Stomach smooth muscle (tissue), 2 donors: ENCODE measurements at regions not wholly inside any gene's neighbourhood (a gene's known extent, or its start where the extent isn't known, plus 50 kb on each side); places are given as distances from the start of the nearest gene placed in this dataset.
"Not testable (repeated sequence)": the region's sequence is repeated elsewhere in the genome, so short reads cannot be mapped to it uniquely, and the experiment has no call there.

Experiments used
- H3K27ac ChIP-seq: one replicate; pipeline ENCODE4 v1.7.0; 2013; ENCODE audit warnings: mild to moderate bottlenecking, low read length, inconsistent platforms
- H3K27me3 ChIP-seq, 2 donors: one replicate each; pipeline ENCODE4 v1.7.0; 2013; ENCODE audit warnings: low read length in 2 of 2; ENCODE audit not compliant: insufficient read depth in 2 of 2, control insufficient read depth in 1 of 2
- H3K36me3 ChIP-seq, 2 donors: one replicate each; pipeline ENCODE4 v1.7.0; 2013; ENCODE audit warnings: low read length in 2 of 2; ENCODE audit not compliant: control insufficient read depth in 2 of 2, insufficient read depth in 2 of 2
- H3K4me1 ChIP-seq: one replicate; pipeline ENCODE4 v1.7.0; 2013; ENCODE audit warnings: low read length; ENCODE audit not compliant: control insufficient read depth, insufficient read depth
- H3K4me3 ChIP-seq, 2 donors: one replicate each; pipeline ENCODE4 v1.7.0; 2013; ENCODE audit warnings: low read length in 2 of 2
- H3K9ac ChIP-seq, 2 donors: one replicate each; pipeline ENCODE4 v1.7.0; 2013; ENCODE audit warnings: low read length in 2 of 2, mild to moderate bottlenecking in 1 of 2
- H3K9me3 ChIP-seq, 2 donors: one replicate each; pipeline ENCODE4 v1.7.0; 2013; ENCODE audit warnings: low read length in 2 of 2; ENCODE audit not compliant: control insufficient read depth in 2 of 2
- donor health status: healthy.
- donor health status: Pancreatic carcinoma.

- Histone ChIP-seq H3K27ac (no peak overlapping the region), H3K9me3 (peaks cover 0 to 2% of the 10 kb centered on the region in 2 donors), H3K9ac (no peak overlapping the region), H3K27me3 (peaks cover 32 to 43% of the 10 kb centered on the region in 2 donors), H3K4me3 (no peak overlapping the region), H3K4me1 (peaks cover 3% of the 10 kb centered on the region), H3K36me3 (no peaks in the 10 kb centered on the region)
Observed at GRCh38 chr9:135305546-135306180, 173.9 kb upstream of the PPP1R26 start.

- H3K27me3 ChIP-seq = peaks cover 26 to 37% of the 10 kb centered on the region in 2 donors
- peaks cover 3% of the 10 kb centered on the region for H3K4me1 ChIP-seq
- no peak overlapping the region for H3K9ac ChIP-seq
- no peak overlapping the region for H3K27ac ChIP-seq
- no peak overlapping the region for H3K4me3 ChIP-seq
- no peaks in the 10 kb centered on the region for H3K36me3 ChIP-seq
- H3K9me3 ChIP-seq = peaks cover 0 to 2% of the 10 kb centered on the region in 2 donors
Observed at GRCh38 chr9:135306699-135307098, 172.9 kb upstream of the PPP1R26 start.

- H3K36me3 ChIP-seq = no peaks in the 10 kb centered on the region
- H3K4me3 ChIP-seq = no peak overlapping the region
- H3K4me1 ChIP-seq = peaks cover 3% of the 10 kb centered on the region
- no peak overlapping the region for H3K27ac ChIP-seq
- no peak overlapping the region for H3K9ac ChIP-seq
- H3K9me3 ChIP-seq = peaks cover 0 to 2% of the 10 kb centered on the region in 2 donors
- H3K27me3 ChIP-seq = peaks cover 24 to 31% of the 10 kb centered on the region in 2 donors
Observed at GRCh38 chr9:135307300-135307699, 172.3 kb upstream of the PPP1R26 start.

GRCh38 chr9:135307919-135308318 is 171.7 kb upstream of the PPP1R26 start:
- H3K9me3 ChIP-seq, H3K4me3 ChIP-seq, H3K4me1 ChIP-seq, H3K27ac ChIP-seq, H3K9ac ChIP-seq, H3K36me3 ChIP-seq: not testable (repeated sequence)
- H3K27me3 ChIP-seq = peaks cover 24 to 31% of the 10 kb centered on the region in 2 donors

- H3K36me3 ChIP-seq = no peaks in the 10 kb centered on the region
- H3K4me1 ChIP-seq = peaks cover 3% of the 10 kb centered on the region
- H3K27me3 ChIP-seq = peaks cover 17 to 23% of the 10 kb centered on the region in 2 donors
- H3K4me3 ChIP-seq = no peak overlapping the region
- no peak overlapping the region for H3K9ac ChIP-seq
- peaks cover 5 to 13% of the 10 kb centered on the region in 2 donors for H3K9me3 ChIP-seq
- H3K27ac ChIP-seq = no peak overlapping the region
Observed at GRCh38 chr9:135308821-135309762, 170.5 kb upstream of the PPP1R26 start.

- Histone ChIP-seq H3K27ac (no peak overlapping the region), H3K27me3 (peaks cover 17 to 23% of the 10 kb centered on the region in 2 donors), H3K36me3 (no peaks in the 10 kb centered on the region), H3K4me3 (no peak overlapping the region), H3K9me3 (peaks cover 5 to 13% of the 10 kb centered on the region in 2 donors), H3K4me1 (peaks cover 3% of the 10 kb centered on the region), H3K9ac (no peak overlapping the region)
Observed at GRCh38 chr9:135309763-135310125, 169.8 kb upstream of the PPP1R26 start.

GRCh38 chr9:135310134-135310533 is 169.4 kb upstream of the PPP1R26 start:
- Histone ChIP-seq H3K9ac (no peak overlapping the region), H3K36me3 (no peaks in the 10 kb centered on the region), H3K4me3 (no peak overlapping the region), H3K4me1 (peaks cover 3% of the 10 kb centered on the region), H3K27me3 (peaks cover 17 to 23% of the 10 kb centered on the region in 2 donors), H3K27ac (no peak overlapping the region), H3K9me3 (peaks cover 5 to 13% of the 10 kb centered on the region in 2 donors)

- H3K27me3 ChIP-seq = peaks cover 0 to 2% of the 10 kb centered on the region in 2 donors
- no peaks in the 10 kb centered on the region for H3K36me3 ChIP-seq
- H3K4me3 ChIP-seq = no peak overlapping the region
- no peaks in the 10 kb centered on the region for H3K4me1 ChIP-seq
- no peak overlapping the region for H3K9ac ChIP-seq
- H3K9me3 ChIP-seq = peaks cover 3 to 13% of the 10 kb centered on the region in 2 donors
- no peak overlapping the region for H3K27ac ChIP-seq
Observed at GRCh38 chr9:135315572-135315971, 164.0 kb upstream of the PPP1R26 start.

GRCh38 chr9:135320331-135320730 is 159.3 kb upstream of the PPP1R26 start:
- Histone ChIP-seq H3K4me1 (no peaks in the 10 kb centered on the region), H3K4me3 (no peak overlapping the region), H3K9me3 (peaks cover 5 to 19% of the 10 kb centered on the region in 2 donors), H3K27me3 (peaks cover 2 to 3% of the 10 kb centered on the region in 2 donors), H3K9ac (no peak overlapping the region), H3K27ac (no peak overlapping the region), H3K36me3 (no peaks in the 10 kb centered on the region)

GRCh38 chr9:135320943-135321342 is 158.6 kb upstream of the PPP1R26 start:
- H3K27me3 ChIP-seq = peaks cover 2 to 4% of the 10 kb centered on the region in 2 donors
- no peak overlapping the region for H3K9ac ChIP-seq
- H3K4me3 ChIP-seq = no peak overlapping the region
- no peaks in the 10 kb centered on the region for H3K4me1 ChIP-seq
- H3K9me3 ChIP-seq = peaks cover 5 to 23% of the 10 kb centered on the region in 2 donors
- no peak overlapping the region for H3K27ac ChIP-seq
- H3K36me3 ChIP-seq = no peaks in the 10 kb centered on the region
